OCI-LY7 (cell line): ENCODE measurements at regions not wholly inside any gene's neighbourhood (a gene's known extent, or its start where the extent isn't known, plus 50 kb on each side); places are given as distances from the start of the nearest gene placed in this dataset.

Experiments used
- EZH2phosphoT487 ChIP-seq: fragments of 200-600 bp; sonication (generic); IDR thresholded peaks from 2 replicates; pipeline ENCODE4 v1.6.1; 2018; ENCODE audit warnings: low read depth, borderline replicate concordance, mild to moderate bottlenecking, mixed run types, antibody characterized with exemption, low read length, moderate library complexity, mixed read lengths
- TF ChIP-seq, protein P1 (sequence below): fragments of 200-600 bp; sonication (generic); conservative IDR thresholded peaks from 2 replicates; pipeline ENCODE4 v1.5.1; 2014; ENCODE audit warnings: mild to moderate bottlenecking, antibody characterized with exemption, low read length, moderate library complexity, mixed read lengths

DNA sequence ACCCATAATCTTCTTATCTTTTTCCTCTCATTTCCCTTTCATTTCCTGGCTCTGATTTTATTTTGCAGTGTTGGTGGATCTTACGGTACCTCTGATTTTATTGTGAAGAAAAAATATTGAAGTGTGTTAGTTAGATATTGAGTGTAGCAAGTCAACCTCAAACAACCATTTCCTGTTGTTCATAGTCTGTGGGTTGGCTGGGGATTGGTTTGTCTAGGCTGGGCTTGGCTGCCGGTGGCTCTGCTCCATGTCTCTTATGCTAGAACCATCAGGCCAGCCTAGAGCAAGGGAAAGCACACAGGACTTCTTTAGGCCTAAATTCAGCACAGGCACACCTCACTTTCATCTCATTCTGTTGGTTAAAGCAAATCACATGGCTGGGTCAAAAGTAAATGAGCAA, 383.1 kb upstream of the LCORL start:
- no peak for TF ChIP-seq EZH2phosphoT487
- TF ChIP-seq, protein P1, sequence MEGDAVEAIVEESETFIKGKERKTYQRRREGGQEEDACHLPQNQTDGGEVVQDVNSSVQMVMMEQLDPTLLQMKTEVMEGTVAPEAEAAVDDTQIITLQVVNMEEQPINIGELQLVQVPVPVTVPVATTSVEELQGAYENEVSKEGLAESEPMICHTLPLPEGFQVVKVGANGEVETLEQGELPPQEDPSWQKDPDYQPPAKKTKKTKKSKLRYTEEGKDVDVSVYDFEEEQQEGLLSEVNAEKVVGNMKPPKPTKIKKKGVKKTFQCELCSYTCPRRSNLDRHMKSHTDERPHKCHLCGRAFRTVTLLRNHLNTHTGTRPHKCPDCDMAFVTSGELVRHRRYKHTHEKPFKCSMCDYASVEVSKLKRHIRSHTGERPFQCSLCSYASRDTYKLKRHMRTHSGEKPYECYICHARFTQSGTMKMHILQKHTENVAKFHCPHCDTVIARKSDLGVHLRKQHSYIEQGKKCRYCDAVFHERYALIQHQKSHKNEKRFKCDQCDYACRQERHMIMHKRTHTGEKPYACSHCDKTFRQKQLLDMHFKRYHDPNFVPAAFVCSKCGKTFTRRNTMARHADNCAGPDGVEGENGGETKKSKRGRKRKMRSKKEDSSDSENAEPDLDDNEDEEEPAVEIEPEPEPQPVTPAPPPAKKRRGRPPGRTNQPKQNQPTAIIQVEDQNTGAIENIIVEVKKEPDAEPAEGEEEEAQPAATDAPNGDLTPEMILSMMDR = no peak
